ENCODE measurements at regions not wholly inside any gene's neighbourhood (a gene's known extent, or its start where the extent isn't known, plus 50 kb on each side); places are given as distances from the start of the nearest gene placed in this dataset.

- H3K27me3 ChIP-seq (ENCODE audit: control insufficient read depth, insufficient read depth, low read length), result no peaks in the 10 kb centered on the region
- H3K36me3 ChIP-seq (ENCODE audit: control insufficient read depth, insufficient read depth, low read length), result no peaks in the 10 kb centered on the region
- no peak for TF ChIP-seq CTCF (IDR thresholded peaks at IDR 0.05; ENCODE audit: insufficient read depth, low read length, poor library complexity, severe bottlenecking)
- no peak overlapping the region for H3K4me3 ChIP-seq (ENCODE audit: low read depth, low read length)
- no peak for DNase-seq (ENCODE audit: low read depth)
These were observed 132.6 kb downstream of the MIAT start for GRCh38 chr22:26789951-26790350.

GRCh38 chr22:26792522-26792921 lies 135.1 kb downstream of the MIAT start:
- TF ChIP-seq CTCF (IDR thresholded peaks at IDR 0.05; ENCODE audit: insufficient read depth, low read length, poor library complexity, severe bottlenecking), result no peak
- H3K36me3 ChIP-seq (ENCODE audit: control insufficient read depth, insufficient read depth, low read length), result no peaks in the 10 kb centered on the region
- no peak overlapping the region for H3K4me3 ChIP-seq (ENCODE audit: low read depth, low read length)
- no peaks in the 10 kb centered on the region for H3K27me3 ChIP-seq (ENCODE audit: control insufficient read depth, insufficient read depth, low read length)
- DNase-seq (ENCODE audit: low read depth), result no peak

DNA sequence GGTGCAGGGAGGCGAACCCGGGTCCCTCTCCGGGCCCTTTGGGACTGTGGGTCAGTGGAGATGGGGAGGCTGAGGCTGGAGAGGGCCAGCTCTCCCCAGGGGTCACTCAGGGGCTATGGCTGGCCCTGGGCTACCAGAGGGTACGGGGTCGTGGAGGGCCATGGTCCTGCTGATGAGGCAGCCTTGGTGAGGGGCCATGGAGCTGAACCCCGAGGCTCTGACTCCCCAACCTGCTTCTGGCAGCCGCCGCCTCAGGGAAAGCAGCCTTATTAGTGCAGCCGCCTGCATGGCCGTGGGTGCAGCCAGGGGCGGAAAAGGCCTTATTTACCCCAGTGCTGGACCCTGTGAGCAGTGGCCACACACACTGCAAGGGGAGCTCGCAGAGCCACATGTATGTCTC lies 139.4 kb downstream of the MIAT start:
- DNase-seq (ENCODE audit: low read depth), result no peak
- Histone ChIP-seq H3K4me3 (ENCODE audit: low read depth, low read length) (no peak overlapping the region), H3K27me3 (ENCODE audit: control insufficient read depth, insufficient read depth, low read length) (peaks cover 2% of the 10 kb centered on the region), H3K36me3 (ENCODE audit: control insufficient read depth, insufficient read depth, low read length) (no peaks in the 10 kb centered on the region)
- TF ChIP-seq CTCF (IDR thresholded peaks at IDR 0.05; ENCODE audit: insufficient read depth, low read length, poor library complexity, severe bottlenecking), result no peak

DNA sequence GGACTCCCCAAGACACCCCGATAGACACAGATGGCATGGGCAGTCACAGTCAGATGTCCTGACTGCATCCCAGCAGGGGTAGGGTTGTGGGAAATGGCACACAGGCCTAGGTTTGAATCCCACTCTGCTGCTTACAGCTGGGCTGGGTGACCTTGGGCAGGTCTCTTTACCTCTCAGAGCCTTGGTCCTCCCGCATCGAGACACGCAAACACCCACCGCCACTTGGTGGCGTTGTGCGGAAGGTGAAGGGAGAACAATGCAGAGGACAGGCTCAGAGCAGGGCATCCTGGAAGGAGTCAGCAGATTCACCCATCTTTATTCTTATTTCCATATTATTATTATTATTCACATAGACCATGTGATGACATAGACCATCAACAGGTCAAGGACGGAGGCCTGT lies 140.5 kb downstream of the MIAT start:
- Histone ChIP-seq H3K36me3 (ENCODE audit: control insufficient read depth, insufficient read depth, low read length) (no peaks in the 10 kb centered on the region), H3K4me3 (ENCODE audit: low read depth, low read length) (no peak overlapping the region), H3K27me3 (ENCODE audit: control insufficient read depth, insufficient read depth, low read length) (peaks cover 2% of the 10 kb centered on the region)
- no peak for TF ChIP-seq CTCF (IDR thresholded peaks at IDR 0.05; ENCODE audit: insufficient read depth, low read length, poor library complexity, severe bottlenecking)
- no peak for DNase-seq (ENCODE audit: low read depth)

DNA sequence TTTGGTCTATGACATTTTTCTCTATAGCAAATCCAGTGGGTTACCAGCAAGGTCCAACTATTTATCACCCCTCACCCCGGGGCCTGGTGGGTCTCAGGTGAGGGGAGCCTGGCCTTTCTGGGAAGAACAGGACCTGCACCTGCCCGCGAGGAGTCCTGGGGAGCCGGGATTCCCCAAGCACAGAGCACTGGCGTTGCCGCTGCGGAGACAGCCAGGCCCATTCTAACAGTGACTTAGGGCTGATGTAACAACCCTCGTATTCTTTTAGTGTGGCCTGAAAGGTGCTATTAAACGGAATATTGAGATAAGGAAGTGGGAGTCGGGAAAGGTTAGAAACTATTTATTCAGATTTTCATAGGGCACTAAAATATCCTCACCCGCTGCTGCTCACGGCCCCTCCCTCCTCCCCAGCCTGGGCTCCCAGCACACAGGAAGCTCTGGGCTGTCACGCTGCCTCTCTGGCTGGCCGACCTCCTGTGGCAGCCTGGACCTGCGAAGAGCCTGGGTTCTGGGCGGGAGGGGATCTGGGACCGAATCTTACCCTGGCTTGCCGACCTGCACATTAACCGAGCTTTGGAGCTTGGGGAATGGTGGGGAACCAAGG lies 141.2 kb downstream of the MIAT start:
- no peak overlapping the region for H3K4me3 ChIP-seq (ENCODE audit: low read depth, low read length)
- DNase-seq (ENCODE audit: low read depth), result no peak
- H3K36me3 ChIP-seq (ENCODE audit: control insufficient read depth, insufficient read depth, low read length), result no peaks in the 10 kb centered on the region
- H3K27me3 ChIP-seq (ENCODE audit: control insufficient read depth, insufficient read depth, low read length), result peaks cover 2% of the 10 kb centered on the region
- TF ChIP-seq CTCF (IDR thresholded peaks at IDR 0.05; ENCODE audit: insufficient read depth, low read length, poor library complexity, severe bottlenecking), result no peak

- TF ChIP-seq CTCF (IDR thresholded peaks at IDR 0.05; ENCODE audit: insufficient read depth, low read length, poor library complexity, severe bottlenecking), result no peak
- Histone ChIP-seq H3K27me3 (ENCODE audit: control insufficient read depth, insufficient read depth, low read length) (peaks cover 2% of the 10 kb centered on the region), H3K36me3 (ENCODE audit: control insufficient read depth, insufficient read depth, low read length) (no peaks in the 10 kb centered on the region), H3K4me3 (ENCODE audit: low read depth, low read length) (no peak overlapping the region)
- no peak for DNase-seq (ENCODE audit: low read depth)
These were observed 143.5 kb downstream of the MIAT start for GRCh38 chr22:26800858-26801257.

Measured in kidney epithelial cell (primary cell).